Activated T-helper 1 cell treated with anti-CD3 and anti-CD28 coated beads, Interleukin-12 subunit alpha, Interleukin-12 subunit beta, Interleukin-2, Interleukin-4 antibody, amounts not matched to agents 30 ng/mL and 10 ng/mL and 1 ng/mL, durations not matched to agents 14 hours and 24 hours and 36 hours (primary cell): ENCODE measurements at regions not wholly inside any gene's neighbourhood (a gene's known extent, or its start where the extent isn't known, plus 50 kb on each side); places are given as distances from the start of the nearest gene placed in this dataset.

Experiments
- DNase-seq: peaks from one replicate; pipeline ENCODE4 v3.0.0; 2021; ENCODE audit warnings: low spot score
- H3K27ac Mint-ChIP-seq: one replicate; pipeline ENCODE4 v1.8.0; 2021; ENCODE audit warnings: mild to moderate bottlenecking, mixed read lengths
- H3K27me3 Mint-ChIP-seq: one replicate; pipeline ENCODE4 v1.8.0; 2022; ENCODE audit warnings: mild to moderate bottlenecking, moderate library complexity, mixed read lengths; ENCODE audit not compliant: insufficient read depth
- H3K36me3 Mint-ChIP-seq: one replicate; pipeline ENCODE4 v1.8.0; 2021; ENCODE audit warnings: low read depth, mixed read lengths
- H3K4me1 Mint-ChIP-seq: one replicate; pipeline ENCODE4 v1.8.0; 2021; ENCODE audit warnings: low read depth, mixed read lengths
- H3K4me3 Mint-ChIP-seq: one replicate; pipeline ENCODE4 v1.8.0; 2021; ENCODE audit warnings: mild to moderate bottlenecking, moderate library complexity, mixed read lengths
- H3K9me3 Mint-ChIP-seq: one replicate; pipeline ENCODE4 v1.8.0; 2021; ENCODE audit warnings: mixed read lengths
- intact Hi-C: fragments of 100-400 bp; cut with micrococcal nuclease; formaldehyde crosslinking; loops from one replicate; pipeline ENCODE4 v1.15.1; 2024

- intact Hi-C loops, result no loop called here
- no peak overlapping the region for H3K4me3 Mint-ChIP-seq
- no peaks in the 10 kb centered on the region for H3K36me3 Mint-ChIP-seq
- peaks cover 19% of the 10 kb centered on the region for H3K27me3 Mint-ChIP-seq
- H3K4me1 Mint-ChIP-seq, result no peaks in the 10 kb centered on the region
- DNase-seq, result no peak
- no peaks in the 10 kb centered on the region for H3K9me3 Mint-ChIP-seq
- no peak overlapping the region for H3K27ac Mint-ChIP-seq
Measured at GRCh38 chr2:105629634-105630033, 115.1 kb upstream of the NCK2 start.

- H3K4me3 Mint-ChIP-seq, result no peak overlapping the region
- intact Hi-C loops, result no loop called here
- H3K27me3 Mint-ChIP-seq, result peaks cover 20% of the 10 kb centered on the region
- H3K4me1 Mint-ChIP-seq, result no peaks in the 10 kb centered on the region
- H3K36me3 Mint-ChIP-seq, result no peaks in the 10 kb centered on the region
- no peak for DNase-seq
- H3K27ac Mint-ChIP-seq, result no peak overlapping the region
- no peaks in the 10 kb centered on the region for H3K9me3 Mint-ChIP-seq
Measured at GRCh38 chr2:105627534-105627933, 117.2 kb upstream of the NCK2 start.

- Mint-ChIP-seq H3K4me1 (no peaks in the 10 kb centered on the region), H3K27me3 (peaks cover 18% of the 10 kb centered on the region), H3K27ac (no peak overlapping the region), H3K9me3 (no peaks in the 10 kb centered on the region), H3K36me3 (no peaks in the 10 kb centered on the region), H3K4me3 (no peak overlapping the region)
- intact Hi-C loops, result no loop called here
- no peak for DNase-seq
Measured at GRCh38 chr2:105626966-105627340, 117.8 kb upstream of the NCK2 start.

- peaks cover 13% of the 10 kb centered on the region for H3K27me3 Mint-ChIP-seq
- no peaks in the 10 kb centered on the region for H3K36me3 Mint-ChIP-seq
- DNase-seq, result no peak
- H3K27ac Mint-ChIP-seq, result no peak overlapping the region
- no peaks in the 10 kb centered on the region for H3K9me3 Mint-ChIP-seq
- no peaks in the 10 kb centered on the region for H3K4me1 Mint-ChIP-seq
- H3K4me3 Mint-ChIP-seq, result no peak overlapping the region
- intact Hi-C loops, result no loop called here
Measured at GRCh38 chr2:105626212-105626965, 118.3 kb upstream of the NCK2 start.

GRCh38 chr2:105625632-105626031 lies 119.1 kb upstream of the NCK2 start:
- no peaks in the 10 kb centered on the region for H3K4me1 Mint-ChIP-seq
- DNase-seq, result no peak
- no peaks in the 10 kb centered on the region for H3K9me3 Mint-ChIP-seq
- H3K27ac Mint-ChIP-seq, result no peak overlapping the region
- H3K4me3 Mint-ChIP-seq, result no peak overlapping the region
- peaks cover 11% of the 10 kb centered on the region for H3K27me3 Mint-ChIP-seq
- intact Hi-C loops, result no loop called here
- H3K36me3 Mint-ChIP-seq, result no peaks in the 10 kb centered on the region

- H3K36me3 Mint-ChIP-seq, result no peaks in the 10 kb centered on the region
- H3K27ac Mint-ChIP-seq, result no peak overlapping the region
- H3K4me3 Mint-ChIP-seq, result no peak overlapping the region
- H3K27me3 Mint-ChIP-seq, result peaks cover 8% of the 10 kb centered on the region
- intact Hi-C loops, result no loop called here
- DNase-seq, result no peak
- no peaks in the 10 kb centered on the region for H3K9me3 Mint-ChIP-seq
- H3K4me1 Mint-ChIP-seq, result peaks cover 7% of the 10 kb centered on the region
Measured at GRCh38 chr2:105621038-105621437, 123.7 kb upstream of the NCK2 start.

- no peak overlapping the region for H3K27ac Mint-ChIP-seq
- peaks cover 7% of the 10 kb centered on the region for H3K4me1 Mint-ChIP-seq
- no peaks in the 10 kb centered on the region for H3K36me3 Mint-ChIP-seq
- intact Hi-C loops, result no loop called here
- H3K9me3 Mint-ChIP-seq, result no peaks in the 10 kb centered on the region
- no peak overlapping the region for H3K4me3 Mint-ChIP-seq
- DNase-seq, result no peak
- H3K27me3 Mint-ChIP-seq, result peaks cover 5% of the 10 kb centered on the region
Measured at GRCh38 chr2:105618351-105618659, 126.4 kb upstream of the NCK2 start.

GRCh38 chr2:105617631-105618350 lies 126.9 kb upstream of the NCK2 start:
- Mint-ChIP-seq H3K36me3 (no peaks in the 10 kb centered on the region), H3K4me1 (peaks cover 7% of the 10 kb centered on the region), H3K27ac (no peak overlapping the region), H3K9me3 (no peaks in the 10 kb centered on the region), H3K27me3 (peaks cover 4% of the 10 kb centered on the region), H3K4me3 (no peak overlapping the region)
- no peak for DNase-seq
- intact Hi-C loops, result no loop called here

- H3K4me1 Mint-ChIP-seq, result peaks cover 7% of the 10 kb centered on the region
- intact Hi-C loops, result no loop called here
- H3K27me3 Mint-ChIP-seq, result peaks cover 2% of the 10 kb centered on the region
- H3K36me3 Mint-ChIP-seq, result no peaks in the 10 kb centered on the region
- no peak overlapping the region for H3K27ac Mint-ChIP-seq
- no peaks in the 10 kb centered on the region for H3K9me3 Mint-ChIP-seq
- H3K4me3 Mint-ChIP-seq, result no peak overlapping the region
- DNase-seq, result no peak
Measured at GRCh38 chr2:105615305-105615704, 129.4 kb upstream of the NCK2 start.

- H3K27ac Mint-ChIP-seq, result no peak overlapping the region
- no peaks in the 10 kb centered on the region for H3K36me3 Mint-ChIP-seq
- no peaks in the 10 kb centered on the region for H3K9me3 Mint-ChIP-seq
- H3K4me3 Mint-ChIP-seq, result no peak overlapping the region
- no peak for DNase-seq
- intact Hi-C loops, result no loop called here
- H3K4me1 Mint-ChIP-seq, result no peaks in the 10 kb centered on the region
- H3K27me3 Mint-ChIP-seq, result no peaks in the 10 kb centered on the region
Measured at GRCh38 chr2:105611811-105612424, 132.8 kb upstream of the NCK2 start.

GRCh38 chr2:105611333-105611637 lies 133.4 kb upstream of the NCK2 start:
- H3K27ac Mint-ChIP-seq, result no peak overlapping the region
- intact Hi-C loops, result no loop called here
- H3K4me1 Mint-ChIP-seq, result no peaks in the 10 kb centered on the region
- H3K27me3 Mint-ChIP-seq, result no peaks in the 10 kb centered on the region
- no peak overlapping the region for H3K4me3 Mint-ChIP-seq
- DNase-seq, result no peak
- no peaks in the 10 kb centered on the region for H3K36me3 Mint-ChIP-seq
- no peaks in the 10 kb centered on the region for H3K9me3 Mint-ChIP-seq

GRCh38 chr2:105610576-105611332 lies 134.0 kb upstream of the NCK2 start:
- no peaks in the 10 kb centered on the region for H3K36me3 Mint-ChIP-seq
- H3K4me3 Mint-ChIP-seq, result no peak overlapping the region
- intact Hi-C loops, result no loop called here
- H3K27me3 Mint-ChIP-seq, result no peaks in the 10 kb centered on the region
- no peak for DNase-seq
- H3K9me3 Mint-ChIP-seq, result no peaks in the 10 kb centered on the region
- no peaks in the 10 kb centered on the region for H3K4me1 Mint-ChIP-seq
- H3K27ac Mint-ChIP-seq, result no peak overlapping the region

- H3K27ac Mint-ChIP-seq, result no peak overlapping the region
- no peaks in the 10 kb centered on the region for H3K4me1 Mint-ChIP-seq
- H3K36me3 Mint-ChIP-seq, result no peaks in the 10 kb centered on the region
- H3K9me3 Mint-ChIP-seq, result no peaks in the 10 kb centered on the region
- H3K27me3 Mint-ChIP-seq, result peaks cover 5% of the 10 kb centered on the region
- DNase-seq, result no peak
- intact Hi-C loops, result no loop called here
- no peak overlapping the region for H3K4me3 Mint-ChIP-seq
Measured at GRCh38 chr2:105609746-105610402, 134.8 kb upstream of the NCK2 start.
